CD4-positive, alpha-beta T cell treated with Interleukin-10 for 1 hour (primary cell): ENCODE measurements at regions not wholly inside any gene's neighbourhood (a gene's known extent, or its start where the extent isn't known, plus 50 kb on each side); places are given as distances from the start of the nearest gene placed in this dataset.
A peak's percentile ranks its signal among the peaks of the same experiment; 100 is the strongest.
"Not testable (repeated sequence)": the region's sequence is repeated elsewhere in the genome, so short reads cannot be mapped to it uniquely, and the experiment has no call there.

Experiments
- DNase-seq: peaks from one replicate; pipeline ENCODE4 v3.0.0-alpha.2; 2020

GRCh38 chr6:90368601-90369000, 72.0 kb upstream of the BACH2 start:
- DNase-seq: no peak

DNA sequence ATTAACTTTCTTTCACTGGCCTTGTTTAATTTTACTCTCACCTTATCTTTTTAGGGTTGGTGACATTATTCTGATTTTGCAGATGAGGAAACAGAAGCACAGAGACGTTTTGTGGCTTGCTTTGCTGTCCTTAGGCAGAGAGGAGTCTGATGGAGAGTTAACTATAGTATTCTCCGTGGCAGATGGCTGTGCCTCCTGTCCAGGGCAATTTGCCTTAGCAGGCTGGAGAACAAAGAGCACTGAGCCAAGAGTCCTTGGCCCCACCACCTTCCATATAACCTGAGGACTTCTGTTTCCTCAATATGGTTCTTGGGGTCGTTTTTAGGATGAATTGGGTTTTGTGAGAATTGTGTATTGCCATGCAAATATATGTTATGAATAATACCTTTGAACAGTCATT, 71.4 kb upstream of the BACH2 start:
- no peak for DNase-seq

DNA sequence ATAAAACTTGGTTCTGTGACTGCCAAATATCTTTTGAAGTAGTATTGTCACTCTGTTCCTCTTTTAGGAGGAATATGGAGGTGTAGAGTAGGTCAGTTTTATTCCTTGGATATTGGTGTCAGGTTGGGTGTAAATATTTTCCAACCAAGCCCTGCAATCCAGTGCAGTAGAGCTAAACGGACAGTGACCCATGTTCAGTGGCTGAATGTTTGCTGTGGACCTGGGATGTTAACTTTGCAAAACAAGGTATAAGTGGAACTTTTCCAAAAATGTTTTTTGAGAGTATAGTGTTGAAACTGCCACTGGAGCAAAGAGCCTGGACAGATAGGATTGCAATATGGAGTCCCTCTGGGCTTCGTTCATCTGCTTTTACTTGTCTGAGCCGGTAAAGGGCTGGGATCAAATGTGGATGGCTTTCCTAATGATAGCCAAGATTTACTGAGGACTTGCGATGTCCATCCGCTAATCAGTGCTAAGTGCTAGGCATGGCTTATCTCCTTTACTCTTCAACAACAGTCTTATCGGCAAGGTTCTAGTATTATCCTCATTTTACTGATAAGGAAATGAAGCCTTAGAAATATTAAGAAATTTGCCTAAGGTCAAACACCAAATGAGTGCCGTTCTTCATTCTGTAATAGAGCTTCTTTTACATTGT, 69.0 kb upstream of the BACH2 start:
- no peak for DNase-seq

- no peak for DNase-seq
Observed at GRCh38 chr6:90365002-90365401, 68.4 kb upstream of the BACH2 start.

GRCh38 chr6:90364286-90364685, 67.6 kb upstream of the BACH2 start:
- DNase-seq: no peak

- DNase-seq: no peak
Observed at GRCh38 chr6:90362318-90362717, 65.7 kb upstream of the BACH2 start.

DNA sequence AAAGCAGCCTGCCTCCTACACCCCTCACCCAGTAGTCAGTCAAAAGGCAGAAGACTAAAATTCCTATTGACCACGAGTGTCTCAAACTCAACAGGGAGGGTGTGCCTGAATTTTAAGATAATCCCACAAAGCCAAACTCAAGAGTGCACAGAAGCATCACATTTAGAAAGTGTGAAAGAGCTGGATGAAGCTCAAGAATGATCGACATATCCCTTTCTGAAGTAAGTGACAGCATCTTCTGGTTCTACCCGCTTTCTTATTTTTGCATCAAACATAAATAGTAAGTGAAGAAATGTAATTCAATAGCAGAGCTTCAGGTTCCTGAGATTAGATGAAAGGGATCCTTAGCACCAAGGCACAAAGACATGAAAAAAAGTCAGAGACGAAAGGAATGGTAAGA, 64.5 kb upstream of the BACH2 start:
- DNase-seq: no peak

GRCh38 chr6:90358036-90358770, 61.6 kb upstream of the BACH2 start:
- not testable (repeated sequence) for DNase-seq

DNA sequence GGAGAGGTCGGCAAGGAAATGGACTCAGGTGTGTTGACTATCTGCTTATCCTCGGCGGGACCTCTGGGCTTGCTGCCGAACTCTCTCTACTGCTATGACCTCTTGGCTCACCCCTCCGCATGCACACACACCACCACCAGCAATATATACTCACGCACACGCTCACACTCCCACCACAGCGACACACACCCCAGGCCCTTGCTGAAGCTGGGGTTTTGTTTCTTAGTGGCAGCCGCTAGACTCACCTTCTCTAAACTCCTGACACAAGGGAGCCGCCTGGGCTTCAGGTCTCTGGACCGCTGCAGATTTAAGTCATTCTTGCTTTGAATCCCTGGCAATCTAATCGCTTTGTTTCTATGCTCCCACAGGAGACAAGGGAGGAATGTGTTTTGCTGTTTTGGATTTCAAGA, 59.4 kb upstream of the BACH2 start:
- DNase-seq: no peak

DNA sequence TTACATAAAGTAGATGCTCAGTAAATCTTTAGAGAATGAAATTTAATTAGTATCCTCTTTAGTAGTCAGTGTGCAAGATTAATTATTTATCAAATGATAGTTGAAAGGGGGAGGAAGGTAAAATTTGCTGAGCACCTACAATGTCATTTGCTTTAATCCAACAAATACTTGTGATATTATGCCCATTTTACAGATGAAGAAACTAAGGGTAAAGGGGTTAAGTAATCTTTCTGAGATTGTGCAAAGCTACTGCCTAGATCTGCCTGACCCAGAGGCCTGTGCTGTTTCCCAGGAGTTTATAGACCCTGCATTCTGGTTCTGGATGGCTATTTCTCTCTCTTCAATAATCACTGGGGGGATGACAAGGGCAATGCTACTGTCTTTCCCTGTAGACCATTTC, 58.3 kb upstream of the BACH2 start:
- DNase-seq: no peak

DNA sequence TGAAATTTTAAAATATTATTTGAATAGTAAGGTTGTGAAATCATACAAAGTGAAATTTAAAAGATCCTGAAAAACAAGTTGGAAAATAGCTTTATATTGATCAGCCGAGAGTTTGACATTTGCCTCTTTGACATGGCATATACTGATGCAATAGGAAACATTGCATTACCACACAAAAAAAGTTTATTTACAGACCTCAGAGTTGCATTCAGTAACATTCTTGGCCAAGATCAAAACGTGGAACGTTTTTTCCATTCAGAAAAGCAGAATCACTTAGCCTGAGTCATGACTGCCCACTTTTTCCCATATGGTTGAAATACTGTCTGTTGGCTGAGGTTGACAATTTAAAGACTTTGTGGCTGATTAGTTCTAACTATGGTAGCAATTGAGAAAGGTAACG, 55.1 kb upstream of the BACH2 start:
- no peak for DNase-seq

DNA sequence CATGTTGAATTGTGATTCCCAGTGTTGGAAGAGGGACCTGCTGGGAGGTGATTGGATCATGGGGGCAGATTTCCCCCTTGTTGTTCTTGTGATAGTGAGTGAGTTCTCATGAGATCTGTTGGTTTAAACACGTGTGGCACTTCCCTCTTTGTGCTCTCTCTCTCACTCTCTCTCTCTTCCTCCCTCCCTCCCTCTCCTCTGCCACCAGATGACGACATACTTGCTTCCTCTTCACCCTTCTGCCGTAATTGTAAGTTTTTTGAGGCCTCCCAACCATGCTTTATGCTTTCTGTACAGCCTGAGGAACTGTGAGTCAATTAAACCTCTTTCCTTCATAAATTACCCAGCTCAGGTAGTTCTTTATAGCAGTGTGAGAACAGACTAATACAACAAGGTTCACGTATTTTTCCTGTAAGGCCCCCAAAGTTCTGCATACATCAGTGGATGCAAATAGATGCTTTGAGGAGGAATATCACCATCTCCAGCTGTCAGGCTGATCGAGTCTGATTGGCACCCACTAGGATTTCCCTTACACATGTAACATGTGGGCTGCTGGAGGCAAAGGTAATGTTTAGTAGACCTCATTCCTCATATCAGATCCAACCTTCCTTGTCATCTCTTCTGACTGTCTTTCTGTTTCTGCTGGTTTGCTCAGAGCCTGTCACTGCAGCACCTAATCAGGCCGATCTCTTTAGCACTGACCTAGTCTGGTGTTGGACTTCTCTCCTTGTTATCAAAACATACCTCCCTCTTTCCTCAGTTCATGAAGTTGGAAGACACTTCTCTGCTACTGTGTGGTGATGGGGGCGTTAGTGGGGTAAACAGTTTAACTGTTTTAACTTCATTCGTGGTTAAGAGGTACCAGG, 54.3 kb upstream of the BACH2 start:
- DNase-seq: peak; percentile 64

DNA sequence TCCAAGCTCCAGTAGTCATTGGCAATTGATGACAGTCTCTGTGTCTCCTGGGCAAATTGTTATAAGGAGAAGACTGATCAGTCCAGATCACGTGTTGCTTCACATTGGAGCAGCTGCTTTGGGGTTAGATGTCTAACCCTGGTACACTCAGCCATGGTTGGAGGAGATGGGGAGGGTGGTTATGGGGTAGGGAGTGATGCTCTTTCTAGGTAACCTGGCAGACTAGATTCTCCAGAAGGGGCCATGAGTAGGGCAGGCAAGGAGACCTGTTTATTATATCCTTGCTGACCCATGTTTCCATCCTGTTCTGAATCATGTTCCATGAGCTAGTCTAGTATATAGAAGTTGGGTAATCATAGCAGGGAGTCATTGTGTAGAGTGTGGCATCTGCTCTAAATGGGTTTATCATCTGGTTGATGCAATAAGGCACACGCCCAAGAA, 50.8 kb upstream of the BACH2 start:
- no peak for DNase-seq

DNA sequence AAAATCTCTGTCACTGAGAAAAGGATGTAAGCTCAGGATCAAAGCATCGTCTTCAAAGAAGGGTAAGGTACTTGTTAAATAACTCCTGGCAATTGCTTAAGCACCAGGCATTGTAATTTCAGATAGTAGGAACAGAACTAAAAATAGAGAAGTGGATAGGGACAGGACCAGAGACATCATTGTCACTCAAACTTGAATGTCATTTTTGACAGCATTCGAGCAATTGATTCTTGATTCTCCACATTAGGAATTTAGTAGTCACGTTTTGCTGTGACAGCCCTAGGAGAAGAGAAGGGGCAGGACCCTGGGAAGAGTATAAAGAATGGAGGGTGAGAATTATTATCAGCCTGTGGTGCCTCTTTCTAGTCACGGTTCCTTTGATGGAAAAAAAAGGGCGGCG, 50.1 kb upstream of the BACH2 start:
- DNase-seq: no peak
